Parathyroid adenoma (tissue), 2 donors: ENCODE measurements at regions not wholly inside any gene's neighbourhood (a gene's known extent, or its start where the extent isn't known, plus 50 kb on each side); places are given as distances from the start of the nearest gene placed in this dataset.

Experiments used
- H2AFZ ChIP-seq: fragments of 300-600 bp; sonication (generic); one replicate; pipeline ENCODE4 v1.7.0; 2017; ENCODE audit warnings: antibody characterized with exemption, mild to moderate bottlenecking
- H3K27ac ChIP-seq: fragments of 300-600 bp; sonication (generic); one replicate; pipeline ENCODE4 v1.7.0; 2017
- H3K27me3 ChIP-seq: fragments of 300-600 bp; sonication (generic); one replicate; pipeline ENCODE4 v1.7.0; 2017; ENCODE audit warnings: low read length; ENCODE audit not compliant: control insufficient read depth, insufficient read depth
- H3K36me3 ChIP-seq: fragments of 300-600 bp; sonication (generic); one replicate; pipeline ENCODE4 v1.7.0; 2017; ENCODE audit warnings: low read length; ENCODE audit not compliant: control insufficient read depth, insufficient read depth
- H3K4me1 ChIP-seq: fragments of 300-600 bp; sonication (generic); one replicate; pipeline ENCODE4 v1.7.0; 2017; ENCODE audit warnings: control low read depth
- H3K4me2 ChIP-seq: fragments of 300-600 bp; sonication (generic); one replicate; pipeline ENCODE4 v1.7.0; 2017; ENCODE audit warnings: low read length
- H3K4me3 ChIP-seq: fragments of 300-600 bp; sonication (generic); one replicate; pipeline ENCODE4 v1.7.0; 2017; ENCODE audit warnings: low read depth, low read length
- H3K79me2 ChIP-seq: fragments of 300-600 bp; sonication (generic); one replicate; pipeline ENCODE4 v1.7.0; 2017; ENCODE audit warnings: control low read depth
- H3K9ac ChIP-seq: fragments of 300-600 bp; sonication (generic); one replicate; pipeline ENCODE4 v1.7.0; 2017; ENCODE audit warnings: mild to moderate bottlenecking
- H3K9me3 ChIP-seq: fragments of 300-600 bp; sonication (generic); one replicate; pipeline ENCODE4 v1.7.0; 2017; ENCODE audit warnings: low read length; ENCODE audit not compliant: control insufficient read depth
- TF ChIP-seq, protein P1 (sequence below): fragments of 300-600 bp; sonication (generic); IDR thresholded peaks from one replicate; pipeline ENCODE4 v1.7.0; 2017; ENCODE audit warnings: antibody characterized with exemption, mild to moderate bottlenecking
- donor health status: primary hyperparathyroidism.

DNA sequence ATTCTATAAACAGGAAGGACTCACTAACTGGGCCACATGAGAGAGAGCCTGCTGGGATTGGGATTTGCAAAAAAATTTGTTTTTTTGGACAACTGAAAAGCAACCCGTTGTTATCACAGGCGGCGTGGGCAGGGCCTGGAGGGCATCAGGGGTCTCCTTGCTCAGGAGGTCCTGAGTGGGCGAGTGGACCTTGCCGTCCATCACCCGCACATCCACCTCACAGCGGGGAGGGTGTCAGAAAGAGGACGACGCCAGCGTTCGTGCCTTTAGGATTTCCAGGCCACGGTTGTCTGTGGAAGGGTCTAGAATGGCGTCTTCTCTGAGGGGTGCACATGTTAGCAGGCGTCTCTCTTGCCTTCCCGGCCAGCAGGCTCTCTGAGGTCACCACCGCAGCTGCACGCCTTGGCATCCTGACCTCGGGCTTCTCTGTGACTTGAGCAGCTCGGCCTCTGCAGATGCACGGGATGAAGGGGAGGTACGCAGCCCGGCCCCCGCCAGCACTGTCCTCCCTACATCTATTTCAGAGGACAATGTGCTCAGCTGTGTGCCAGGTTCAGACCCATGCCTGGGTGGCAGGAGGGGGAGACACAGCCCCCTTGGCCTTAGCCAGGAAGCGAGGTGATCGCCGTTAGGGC is 749.5 kb downstream of the BRD1 start:
- Histone ChIP-seq H3K9ac (no peak overlapping the region), H2AFZ (no peak overlapping the region), H3K79me2 (no peaks in the 10 kb centered on the region), H3K4me3 (no peak overlapping the region), H3K27ac (no peak overlapping the region), H3K4me2 (no peak overlapping the region), H3K9me3 (no peaks in the 10 kb centered on the region), H3K4me1 (no peaks in the 10 kb centered on the region), H3K36me3 (no peaks in the 10 kb centered on the region), H3K27me3 (no peaks in the 10 kb centered on the region)
- TF ChIP-seq, protein P1, sequence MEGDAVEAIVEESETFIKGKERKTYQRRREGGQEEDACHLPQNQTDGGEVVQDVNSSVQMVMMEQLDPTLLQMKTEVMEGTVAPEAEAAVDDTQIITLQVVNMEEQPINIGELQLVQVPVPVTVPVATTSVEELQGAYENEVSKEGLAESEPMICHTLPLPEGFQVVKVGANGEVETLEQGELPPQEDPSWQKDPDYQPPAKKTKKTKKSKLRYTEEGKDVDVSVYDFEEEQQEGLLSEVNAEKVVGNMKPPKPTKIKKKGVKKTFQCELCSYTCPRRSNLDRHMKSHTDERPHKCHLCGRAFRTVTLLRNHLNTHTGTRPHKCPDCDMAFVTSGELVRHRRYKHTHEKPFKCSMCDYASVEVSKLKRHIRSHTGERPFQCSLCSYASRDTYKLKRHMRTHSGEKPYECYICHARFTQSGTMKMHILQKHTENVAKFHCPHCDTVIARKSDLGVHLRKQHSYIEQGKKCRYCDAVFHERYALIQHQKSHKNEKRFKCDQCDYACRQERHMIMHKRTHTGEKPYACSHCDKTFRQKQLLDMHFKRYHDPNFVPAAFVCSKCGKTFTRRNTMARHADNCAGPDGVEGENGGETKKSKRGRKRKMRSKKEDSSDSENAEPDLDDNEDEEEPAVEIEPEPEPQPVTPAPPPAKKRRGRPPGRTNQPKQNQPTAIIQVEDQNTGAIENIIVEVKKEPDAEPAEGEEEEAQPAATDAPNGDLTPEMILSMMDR: no peak

DNA sequence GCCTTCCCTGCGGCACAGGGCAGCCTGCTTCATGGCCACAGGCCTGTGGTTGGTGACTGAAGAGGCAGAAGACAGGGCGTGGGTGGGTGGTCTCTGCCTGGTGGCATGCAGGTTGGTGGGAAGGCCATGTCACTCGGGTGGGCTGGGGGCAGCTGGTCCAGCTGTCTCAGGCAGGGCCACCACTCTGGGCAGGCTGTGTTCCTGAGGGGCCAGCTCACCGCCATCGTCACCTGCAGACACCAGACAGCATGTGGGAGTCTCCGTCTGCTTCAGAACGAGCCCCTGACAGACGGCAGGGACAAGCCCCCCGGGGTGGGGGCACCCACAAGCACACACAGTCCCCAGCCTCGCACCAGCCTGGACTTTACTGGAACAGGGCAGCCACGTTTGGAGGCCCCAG is 750.1 kb downstream of the BRD1 start:
- TF ChIP-seq, protein P1: no peak
- Histone ChIP-seq H3K79me2 (no peaks in the 10 kb centered on the region), H3K27me3 (no peaks in the 10 kb centered on the region), H3K36me3 (no peaks in the 10 kb centered on the region), H3K27ac (no peak overlapping the region), H3K4me3 (no peak overlapping the region), H3K4me1 (no peaks in the 10 kb centered on the region), H3K9me3 (no peaks in the 10 kb centered on the region), H3K4me2 (no peak overlapping the region), H3K9ac (no peak overlapping the region), H2AFZ (no peak overlapping the region)

GRCh38 chr22:49077036-49077393 is 750.7 kb downstream of the BRD1 start:
- Histone ChIP-seq H3K4me3 (no peak overlapping the region), H3K4me2 (no peak overlapping the region), H3K79me2 (no peaks in the 10 kb centered on the region), H3K36me3 (no peaks in the 10 kb centered on the region), H3K27me3 (no peaks in the 10 kb centered on the region), H3K9me3 (no peaks in the 10 kb centered on the region), H3K9ac (no peak overlapping the region), H3K4me1 (no peaks in the 10 kb centered on the region), H2AFZ (no peak overlapping the region), H3K27ac (no peak overlapping the region)
- TF ChIP-seq, protein P1: no peak

- Histone ChIP-seq H3K9ac (no peak overlapping the region), H3K36me3 (no peaks in the 10 kb centered on the region), H3K27ac (no peak overlapping the region), H3K4me1 (no peaks in the 10 kb centered on the region), H3K27me3 (no peaks in the 10 kb centered on the region), H3K4me2 (no peak overlapping the region), H3K79me2 (no peaks in the 10 kb centered on the region), H3K9me3 (no peaks in the 10 kb centered on the region), H2AFZ (no peak overlapping the region), H3K4me3 (no peak overlapping the region)
- TF ChIP-seq, protein P1: no peak
Measured at GRCh38 chr22:49076300-49077035, 751.2 kb downstream of the BRD1 start.

GRCh38 chr22:49075150-49075549 is 752.5 kb downstream of the BRD1 start:
- H3K9ac ChIP-seq: no peak overlapping the region
- no peak overlapping the region for H3K4me2 ChIP-seq
- no peaks in the 10 kb centered on the region for H3K27me3 ChIP-seq
- H3K9me3 ChIP-seq: no peaks in the 10 kb centered on the region
- H3K27ac ChIP-seq: no peak overlapping the region
- H3K36me3 ChIP-seq: no peaks in the 10 kb centered on the region
- H2AFZ ChIP-seq: no peak overlapping the region
- no peak overlapping the region for H3K4me3 ChIP-seq
- H3K4me1 ChIP-seq: no peaks in the 10 kb centered on the region
- no peaks in the 10 kb centered on the region for H3K79me2 ChIP-seq
- TF ChIP-seq, protein P1: no peak
